ENCODE measurements at regions not wholly inside any gene's neighbourhood (a gene's known extent, or its start where the extent isn't known, plus 50 kb on each side); places are given as distances from the start of the nearest gene placed in this dataset.

GRCh38 chr17:70230850-70231640 lies 61.7 kb downstream of the KCNJ2 start:
- DNase-seq = no peak

GRCh38 chr17:70232466-70232865 lies 63.1 kb downstream of the KCNJ2 start:
- no peak for DNase-seq

GRCh38 chr17:70235252-70235651 lies 65.9 kb downstream of the KCNJ2 start:
- no peak for DNase-seq

- DNase-seq = no peak
These were observed 68.9 kb downstream of the KCNJ2 start for GRCh38 chr17:70238228-70238627.

GRCh38 chr17:70238646-70239045 lies 69.3 kb downstream of the KCNJ2 start:
- DNase-seq = no peak

GRCh38 chr17:70239391-70239826 lies 70.1 kb downstream of the KCNJ2 start:
- DNase-seq = peak; percentile 3

GRCh38 chr17:70241071-70241470 lies 71.7 kb downstream of the KCNJ2 start:
- DNase-seq = no peak

- no peak for DNase-seq
These were observed 73.6 kb downstream of the KCNJ2 start for GRCh38 chr17:70242781-70243437.

GRCh38 chr17:70251706-70252105 lies 82.4 kb downstream of the KCNJ2 start:
- no peak for DNase-seq

- DNase-seq = peak; percentile 29
These were observed 85.6 kb downstream of the KCNJ2 start for GRCh38 chr17:70254735-70255460.

- DNase-seq = no peak
These were observed 87.4 kb downstream of the KCNJ2 start for GRCh38 chr17:70256751-70257150.

- DNase-seq = no peak
These were observed 89.1 kb downstream of the KCNJ2 start for GRCh38 chr17:70258465-70258864.

GRCh38 chr17:70259400-70259799 lies 90.1 kb downstream of the KCNJ2 start:
- no peak for DNase-seq

- no peak for DNase-seq
These were observed 91.8 kb downstream of the KCNJ2 start for GRCh38 chr17:70261170-70261569.

GRCh38 chr17:70265471-70265870 lies 96.1 kb downstream of the KCNJ2 start:
- DNase-seq = no peak

GRCh38 chr17:70266394-70266793 lies 97.1 kb downstream of the KCNJ2 start:
- no peak for DNase-seq

- no peak for DNase-seq
These were observed 99.1 kb downstream of the KCNJ2 start for GRCh38 chr17:70268383-70268782.

- DNase-seq = no peak
These were observed 101.2 kb downstream of the KCNJ2 start for GRCh38 chr17:70270554-70270953.

GRCh38 chr17:70271200-70271599 lies 101.9 kb downstream of the KCNJ2 start:
- DNase-seq = no peak

- DNase-seq = no peak
These were observed 102.3 kb downstream of the KCNJ2 start for GRCh38 chr17:70271672-70272071.

GRCh38 chr17:70274255-70274654 lies 104.9 kb downstream of the KCNJ2 start:
- DNase-seq = no peak

- DNase-seq = peak; percentile 11
These were observed 107.6 kb downstream of the KCNJ2 start for GRCh38 chr17:70276906-70277305.

- DNase-seq = no peak
These were observed 109.6 kb downstream of the KCNJ2 start for GRCh38 chr17:70278844-70279462.
